ENCODE measurements at regions not wholly inside any gene's neighbourhood (a gene's known extent, or its start where the extent isn't known, plus 50 kb on each side); places are given as distances from the start of the nearest gene placed in this dataset.

DNA sequence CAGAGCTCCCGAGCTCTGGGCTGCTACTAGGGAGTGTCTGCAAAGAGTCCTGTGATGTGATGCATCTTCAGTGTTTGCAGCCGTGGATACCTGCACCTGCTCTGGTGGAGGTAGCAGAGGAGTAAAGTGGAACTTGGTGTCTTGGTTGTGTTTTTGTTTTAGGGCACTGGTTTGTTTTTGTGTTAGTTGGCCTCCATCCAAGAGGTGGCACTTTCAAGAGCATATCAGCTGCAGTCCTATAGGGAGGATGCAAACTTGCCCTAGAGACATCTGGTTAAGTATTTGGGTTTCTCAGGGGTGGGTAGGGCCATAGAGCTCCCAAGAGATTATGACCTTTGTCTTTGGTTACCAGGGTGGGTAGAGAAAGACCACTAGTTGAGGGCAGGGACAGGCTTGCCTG lies 1249.0 kb upstream of the FAM98A start (continued):
- TF ChIP-seq ZNF274 (IDR thresholded peaks at IDR 0.05; ENCODE audit: borderline replicate concordance, extremely low read depth, low read length) = no peak
- TF ChIP-seq, protein P1, sequence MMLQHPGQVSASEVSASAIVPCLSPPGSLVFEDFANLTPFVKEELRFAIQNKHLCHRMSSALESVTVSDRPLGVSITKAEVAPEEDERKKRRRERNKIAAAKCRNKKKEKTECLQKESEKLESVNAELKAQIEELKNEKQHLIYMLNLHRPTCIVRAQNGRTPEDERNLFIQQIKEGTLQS (IDR thresholded peaks at IDR 0.05; ENCODE audit: insufficient read depth, low read depth, low read length) = no peak
- TF ChIP-seq TCF12 (IDR thresholded peaks at IDR 0.05; ENCODE audit: low read depth, low read length) = no peak
- TF ChIP-seq RBBP5 (IDR thresholded peaks at IDR 0.05; ENCODE audit: borderline replicate concordance, low read depth, low read length) = no peak
- TF ChIP-seq SIN3A (conservative IDR thresholded peaks at IDR 0.05 in 1 of 2, IDR thresholded peaks at IDR 0.05 in 1 of 2; ENCODE audit: low read depth in 1 of 2, low read length in 2 of 2) = no peak

Measured in H1 (cell line).